ENCODE measurements at regions not wholly inside any gene's neighbourhood (a gene's known extent, or its start where the extent isn't known, plus 50 kb on each side); places are given as distances from the start of the nearest gene placed in this dataset.

DNA sequence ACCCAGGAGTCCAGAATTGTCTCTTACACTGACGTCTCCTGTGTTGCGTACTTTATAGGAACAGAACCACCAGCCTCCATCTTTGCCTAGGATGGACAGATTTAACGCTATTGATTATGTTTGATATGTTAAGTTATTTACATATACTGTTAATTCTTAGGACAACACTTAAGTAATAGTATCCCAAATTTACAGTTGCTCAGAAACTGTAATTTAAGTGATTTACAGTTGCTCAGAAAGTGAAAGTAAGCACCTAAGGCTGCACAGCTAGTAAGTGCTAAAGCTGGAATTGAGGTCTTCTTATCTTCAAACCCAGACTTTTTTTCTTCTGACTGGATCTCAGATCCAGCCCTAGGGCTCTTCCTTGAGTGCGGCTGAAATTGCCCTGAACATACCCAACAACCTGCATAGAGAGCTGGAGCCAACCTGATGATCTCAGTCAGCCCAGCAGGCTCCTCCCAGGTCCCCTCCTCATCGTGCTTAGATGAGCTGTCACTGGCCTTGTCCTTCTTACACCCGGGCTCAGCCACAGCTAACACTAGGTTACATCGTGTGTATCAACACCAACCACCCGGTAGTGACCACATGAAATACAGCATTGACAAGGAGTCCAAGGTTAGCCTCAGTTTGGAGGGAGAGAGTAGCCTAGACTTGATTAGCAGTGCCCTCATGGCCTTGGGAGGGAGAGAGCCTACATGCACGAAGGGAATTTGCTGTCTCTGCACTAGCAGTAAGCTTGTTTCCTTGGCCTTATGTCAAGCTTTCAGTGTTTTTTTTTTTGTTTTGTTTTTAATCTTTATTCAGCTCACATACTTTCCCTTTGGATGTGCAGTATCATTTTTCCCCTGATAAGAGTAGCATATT, 111.1 kb upstream of the ARHGAP5 start:
- no peak for DNase-seq (ENCODE audit: low read depth)

DNA sequence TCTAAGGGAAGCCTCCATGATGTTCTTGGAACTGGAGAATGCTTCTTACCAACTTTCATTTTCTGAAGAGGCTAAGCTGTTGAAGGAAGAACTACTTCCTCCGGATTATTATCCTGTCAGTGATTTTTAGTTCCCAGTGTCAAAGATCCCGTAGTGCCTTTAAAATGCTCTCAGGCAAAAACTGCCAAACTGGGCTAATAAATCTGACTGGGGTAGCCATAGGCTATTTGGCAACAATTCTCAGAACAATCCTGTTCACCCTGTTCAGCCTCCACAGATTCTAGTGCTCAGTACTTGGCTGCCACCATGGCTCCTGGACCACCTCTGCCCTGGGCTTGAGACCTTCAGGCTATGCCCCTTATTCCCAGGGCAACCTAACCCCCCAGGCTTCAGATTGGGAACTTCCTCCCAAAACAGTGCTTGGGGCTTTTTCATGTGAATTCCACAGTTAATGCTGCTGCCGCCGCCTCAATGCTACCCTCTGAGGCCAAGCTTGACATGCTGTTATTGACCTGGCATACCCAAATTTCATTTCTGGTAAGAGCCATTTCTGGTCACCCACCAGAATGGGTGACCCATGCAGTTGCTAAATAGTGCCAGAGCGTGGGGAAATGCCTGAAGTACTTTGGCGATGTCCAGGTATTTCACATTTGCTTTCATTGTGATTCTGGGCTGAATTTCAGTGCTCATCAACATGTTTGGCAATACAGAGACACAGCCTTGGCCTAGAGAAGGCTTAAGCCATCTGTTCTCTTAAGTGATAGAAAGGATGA, 110.0 kb upstream of the ARHGAP5 start:
- no peak for DNase-seq (ENCODE audit: low read depth)

DNA sequence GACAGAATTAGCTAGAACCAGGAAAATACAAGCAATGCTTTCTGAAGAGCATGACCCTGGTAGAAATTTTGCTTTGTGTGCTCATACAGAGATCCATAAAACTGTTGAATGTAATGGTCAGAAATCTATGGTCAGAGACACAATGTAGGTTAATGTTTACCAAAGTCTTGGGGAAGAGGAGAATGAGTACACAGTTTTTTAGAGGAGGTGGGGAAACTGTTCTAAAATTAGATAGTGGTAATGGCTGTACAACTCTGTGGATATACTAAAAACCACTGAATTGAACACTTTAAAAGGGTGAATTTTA, 109.5 kb upstream of the ARHGAP5 start:
- DNase-seq (ENCODE audit: low read depth), result no peak

DNA sequence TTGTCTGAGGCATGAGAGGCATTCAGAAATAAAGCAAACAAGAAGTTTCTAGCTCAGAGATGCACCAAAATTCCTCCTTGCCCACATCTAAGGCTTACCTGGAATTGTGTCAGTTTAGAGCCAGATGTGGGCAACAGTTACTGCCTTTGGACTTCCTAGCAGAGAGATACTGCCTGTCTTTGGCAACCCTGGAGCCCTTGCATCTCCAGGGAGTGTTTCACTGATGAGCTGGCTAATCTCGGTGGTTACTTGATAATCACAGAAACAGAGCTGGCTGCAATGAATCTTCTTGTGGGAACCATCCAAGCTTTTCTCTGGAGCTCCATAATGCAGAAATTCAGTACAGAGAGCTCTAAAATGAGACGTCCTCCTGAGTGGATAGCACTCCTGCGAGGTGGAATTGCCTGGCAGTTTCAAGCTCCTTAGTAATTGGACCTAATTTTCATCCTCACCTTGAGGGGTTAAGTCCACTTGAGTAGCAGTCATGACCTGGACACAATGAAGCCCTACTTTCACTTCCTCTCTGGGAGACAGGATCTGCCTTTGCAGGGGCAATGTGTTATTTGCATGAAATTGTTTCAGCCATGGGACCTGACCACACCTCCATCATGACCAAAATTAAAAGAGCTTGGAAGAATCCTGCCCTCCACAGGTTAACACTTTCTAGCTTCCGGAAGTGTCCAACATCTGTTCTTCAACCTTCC, 108.8 kb upstream of the ARHGAP5 start:
- DNase-seq (ENCODE audit: low read depth), result no peak

DNA sequence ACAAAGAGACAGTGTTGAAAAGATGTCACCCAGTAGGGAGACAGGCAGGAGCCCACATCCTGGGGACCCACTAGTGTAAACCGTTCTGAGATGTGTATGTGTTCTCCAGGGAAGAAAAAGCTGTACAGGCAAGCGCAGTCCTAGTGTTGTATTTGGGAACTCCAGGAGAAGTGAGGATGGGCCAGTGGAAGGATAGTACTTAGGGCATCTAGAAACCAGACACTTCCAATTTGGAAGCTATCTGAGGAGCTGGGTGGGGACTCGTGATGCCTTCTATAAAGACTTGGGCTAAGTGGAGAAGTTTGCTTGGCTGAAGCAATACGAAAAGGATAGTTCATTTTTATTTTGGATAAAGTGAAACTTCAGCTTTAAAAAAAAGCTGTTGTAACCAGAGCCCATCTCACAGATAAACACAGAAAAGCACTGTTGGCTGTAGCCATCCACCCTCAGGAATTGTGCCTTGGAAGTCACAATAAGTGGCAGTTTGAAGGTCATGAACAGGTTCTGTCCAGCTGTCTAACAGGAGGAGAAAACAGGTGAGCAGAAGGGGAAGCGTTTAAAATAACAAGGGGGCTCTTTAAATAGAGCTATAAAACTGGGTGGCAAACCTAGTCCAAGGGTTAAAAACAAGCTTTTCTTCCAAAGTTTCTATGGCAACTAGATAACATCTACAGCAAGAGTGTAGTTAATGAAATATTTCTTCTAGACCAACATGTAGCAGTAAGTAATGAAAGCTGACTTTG, 108.0 kb upstream of the ARHGAP5 start:
- DNase-seq (ENCODE audit: low read depth), result no peak

DNA sequence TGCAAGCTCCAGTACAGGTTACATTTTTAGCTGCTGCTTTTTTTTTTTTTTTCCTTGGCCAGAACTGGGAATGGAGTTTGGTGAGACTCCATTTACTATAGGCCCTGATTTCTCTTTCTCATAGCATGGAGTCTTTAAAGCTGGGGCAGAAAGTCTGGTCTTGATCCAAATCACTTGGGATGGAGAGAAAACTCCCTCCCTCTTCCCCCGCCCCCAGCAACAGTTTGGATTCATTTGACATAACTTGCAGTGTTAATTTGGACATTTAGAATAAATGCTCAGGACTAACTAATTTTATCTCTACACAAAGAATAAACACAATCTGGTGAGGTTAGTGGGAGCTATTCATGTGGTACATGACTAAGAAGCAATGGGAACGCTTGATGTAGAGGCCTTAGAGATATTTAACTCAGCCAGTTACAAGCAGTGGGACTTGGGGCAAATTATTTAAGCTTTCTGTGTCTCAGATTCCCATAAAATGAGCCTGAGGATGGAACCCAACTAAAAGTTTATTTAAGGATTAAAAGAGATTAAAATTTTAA, 107.3 kb upstream of the ARHGAP5 start:
- no peak for DNase-seq (ENCODE audit: low read depth)

DNA sequence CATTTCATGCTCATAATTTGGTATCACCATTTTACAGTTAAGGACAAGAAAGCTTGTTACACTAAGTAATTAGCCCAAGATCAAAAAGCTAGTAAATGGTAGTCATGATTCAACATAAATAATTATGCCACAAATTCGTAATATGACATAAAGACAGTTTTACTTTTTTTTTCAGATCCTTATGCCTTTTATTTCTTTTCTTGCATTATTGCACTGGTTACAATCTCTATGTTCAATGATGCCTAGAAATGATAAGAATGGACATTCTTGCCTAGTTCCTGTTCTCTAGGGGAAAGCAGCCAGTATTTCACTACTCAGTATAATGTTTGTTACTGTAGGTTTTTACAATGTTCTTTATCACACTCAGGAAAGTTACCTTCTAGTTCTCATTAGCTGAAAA, 106.4 kb upstream of the ARHGAP5 start:
- DNase-seq (ENCODE audit: low read depth), result no peak

DNA sequence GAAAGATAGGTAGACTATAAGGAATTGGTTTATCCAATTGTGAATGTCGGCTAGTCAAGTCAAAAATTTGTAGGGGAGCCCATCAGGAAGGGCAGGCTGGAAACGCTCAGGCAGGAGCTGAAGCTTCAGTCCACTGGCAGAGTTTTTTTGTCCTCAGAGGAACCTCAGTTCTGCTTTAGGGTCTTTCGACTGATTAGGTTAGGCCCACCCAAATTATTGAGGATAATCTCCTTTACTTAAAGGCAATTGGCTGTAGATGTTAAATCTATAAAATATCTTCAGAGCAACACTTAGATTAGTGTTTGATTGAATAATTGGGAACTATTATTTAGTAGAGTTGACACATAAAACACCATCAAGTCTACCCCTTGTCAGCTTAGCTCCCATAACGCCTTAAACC, 105.5 kb upstream of the ARHGAP5 start:
- DNase-seq (ENCODE audit: low read depth), result no peak

DNA sequence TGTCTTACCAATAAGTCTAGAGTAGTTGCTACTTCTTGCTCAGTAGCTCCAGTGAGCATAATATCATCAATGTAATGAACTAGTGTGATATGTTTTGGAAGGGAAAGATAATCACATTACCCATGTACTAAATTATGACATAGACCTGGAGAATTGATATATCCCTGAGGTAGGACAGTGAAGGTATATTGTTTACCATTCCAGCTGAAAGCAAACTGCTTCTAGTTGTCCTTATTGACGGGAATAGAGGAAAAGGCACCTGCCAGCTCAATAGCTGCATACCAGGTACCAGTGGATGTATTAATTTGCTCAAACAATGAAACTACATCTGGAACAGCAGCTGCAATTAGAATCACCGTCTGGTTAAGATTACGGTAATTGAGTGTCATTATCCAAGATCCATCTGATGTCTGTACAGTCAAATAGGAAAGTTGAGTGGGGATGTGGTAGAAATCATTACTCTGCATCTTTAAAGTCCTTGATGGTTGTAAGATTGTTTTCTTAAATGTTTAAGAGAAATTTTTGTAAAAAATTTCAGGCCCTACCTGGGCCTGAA, 100.0 kb upstream of the ARHGAP5 start:
- no peak for DNase-seq (ENCODE audit: low read depth)

DNA sequence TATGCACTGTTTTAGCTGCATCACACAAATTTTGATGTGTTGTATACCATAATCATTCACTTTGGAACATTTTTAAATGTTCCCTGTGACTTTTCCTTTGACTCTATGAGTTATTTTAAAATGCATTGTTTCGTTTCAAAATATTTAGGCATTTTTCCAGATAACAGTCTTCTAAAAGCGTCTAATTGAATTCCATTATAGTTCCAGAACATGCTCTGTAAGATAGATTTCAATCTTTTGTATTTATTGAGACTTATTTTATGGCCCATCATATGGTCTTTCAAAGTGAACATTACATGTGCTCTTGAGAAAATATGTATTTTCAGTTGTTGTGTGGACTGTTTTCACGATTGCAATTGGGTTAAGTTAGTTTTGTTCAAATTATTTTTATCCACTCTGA, 98.7 kb upstream of the ARHGAP5 start:
- DNase-seq (ENCODE audit: low read depth), result no peak

DNA sequence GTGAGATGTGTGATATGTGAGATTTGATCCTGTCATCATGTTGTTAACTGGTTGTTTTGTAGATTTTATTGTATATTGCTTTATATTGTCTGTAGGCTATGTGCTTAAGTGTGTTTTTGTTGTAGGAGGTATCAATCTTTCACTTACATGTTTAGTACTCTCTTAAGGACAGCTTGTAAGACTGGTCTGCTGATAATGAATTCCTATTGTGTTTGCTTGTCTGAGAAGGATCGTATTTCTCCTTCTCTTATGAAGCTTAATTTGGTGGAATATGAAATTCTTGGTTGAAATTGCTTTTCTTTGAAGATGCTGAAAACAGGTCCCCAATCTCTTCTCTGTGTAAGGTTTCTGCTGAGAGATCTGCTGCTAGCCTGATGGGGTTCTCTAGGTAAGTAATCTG, 94.5 kb upstream of the ARHGAP5 start:
- no peak for DNase-seq (ENCODE audit: low read depth)

DNA sequence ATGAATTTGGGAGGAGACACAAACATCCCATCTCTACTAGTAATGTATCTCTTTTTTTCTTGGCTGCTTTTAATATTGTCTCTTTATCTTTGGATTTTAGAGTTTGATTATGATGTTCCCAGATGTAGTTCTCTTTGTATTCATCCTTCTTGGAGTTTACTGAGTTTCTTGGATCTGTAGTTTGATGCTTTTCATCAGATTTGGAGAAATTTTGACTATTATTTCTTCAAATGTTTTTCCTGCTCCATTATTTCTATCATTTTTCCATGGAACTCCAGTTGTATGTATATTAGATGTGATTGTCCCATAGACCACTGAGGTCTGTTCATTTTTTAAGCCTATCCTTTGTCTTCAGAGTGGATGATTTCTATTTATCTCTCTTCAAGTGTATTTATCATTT, 90.7 kb upstream of the ARHGAP5 start:
- DNase-seq (ENCODE audit: low read depth), result no peak

DNA sequence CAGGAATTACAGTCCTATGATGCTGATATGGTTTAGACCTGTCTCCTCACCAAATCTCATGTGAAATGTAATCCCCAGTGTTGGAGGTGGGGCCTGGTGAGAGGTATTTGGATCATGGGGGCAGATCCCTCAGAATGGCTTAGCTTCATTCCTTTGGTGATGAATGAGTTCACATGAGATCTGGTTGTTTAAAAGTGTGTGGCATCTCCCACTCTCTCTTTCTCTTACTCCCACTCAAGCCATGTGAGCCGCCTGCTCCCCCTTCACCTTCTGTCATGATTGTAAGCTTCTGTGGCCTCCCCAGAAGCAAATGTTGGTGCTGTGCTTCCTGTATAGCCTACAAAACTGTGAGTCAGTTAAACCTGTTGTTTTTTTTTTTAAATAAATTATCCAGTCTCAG, 89.4 kb upstream of the ARHGAP5 start:
- DNase-seq (ENCODE audit: low read depth), result no peak

DNA sequence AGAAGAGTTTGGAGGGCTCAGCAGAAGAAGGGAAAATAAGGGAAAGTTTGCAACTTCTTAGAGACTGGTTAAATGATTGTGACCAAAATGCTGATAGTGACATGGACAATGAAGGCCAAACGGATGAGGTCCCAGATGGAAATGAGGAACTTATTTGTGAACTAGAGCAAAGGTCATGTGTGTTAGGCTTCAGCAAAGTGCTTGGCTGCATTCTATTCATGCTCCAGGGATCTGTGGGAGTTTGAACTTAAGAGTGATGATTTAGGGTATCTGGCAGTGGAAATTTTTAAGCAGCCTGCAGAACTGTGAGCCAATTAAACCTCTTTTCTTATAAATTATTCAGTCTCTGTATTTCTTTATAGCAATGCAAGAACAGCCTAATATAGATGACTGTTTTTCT, 88.9 kb upstream of the ARHGAP5 start:
- no peak for DNase-seq (ENCODE audit: low read depth)

DNA sequence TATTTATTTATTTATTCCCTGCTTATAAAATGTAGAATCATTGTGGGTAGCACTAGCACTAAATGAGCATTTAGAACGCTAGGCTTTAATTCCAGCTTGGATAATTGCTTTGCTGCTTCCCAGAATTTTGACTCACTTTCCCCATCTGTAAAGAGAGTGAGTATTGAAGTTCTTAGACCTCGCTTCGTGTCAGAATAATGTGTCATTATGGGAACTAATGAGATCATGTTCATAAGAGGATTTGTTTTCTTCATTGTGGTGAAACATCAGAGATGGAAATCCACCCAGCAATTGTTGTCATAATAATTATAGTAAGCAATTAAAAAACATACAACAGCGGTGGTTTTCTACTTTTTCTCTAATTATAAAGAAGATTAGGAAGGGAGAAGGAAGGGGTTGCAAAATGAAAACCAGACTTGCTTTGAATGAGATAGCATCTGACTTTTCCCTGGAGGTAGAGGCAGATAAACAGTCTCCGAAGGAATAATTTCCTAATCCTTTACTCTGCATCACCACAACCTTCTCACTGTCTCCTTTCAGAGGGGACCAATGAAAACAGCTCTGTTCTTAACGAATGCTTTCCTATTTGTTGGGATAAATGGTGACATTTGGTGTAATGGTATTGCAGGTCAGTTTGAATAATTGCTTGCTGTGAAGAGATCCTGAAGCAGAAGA, 86.8 kb upstream of the ARHGAP5 start:
- no peak for DNase-seq (ENCODE audit: low read depth)

DNA sequence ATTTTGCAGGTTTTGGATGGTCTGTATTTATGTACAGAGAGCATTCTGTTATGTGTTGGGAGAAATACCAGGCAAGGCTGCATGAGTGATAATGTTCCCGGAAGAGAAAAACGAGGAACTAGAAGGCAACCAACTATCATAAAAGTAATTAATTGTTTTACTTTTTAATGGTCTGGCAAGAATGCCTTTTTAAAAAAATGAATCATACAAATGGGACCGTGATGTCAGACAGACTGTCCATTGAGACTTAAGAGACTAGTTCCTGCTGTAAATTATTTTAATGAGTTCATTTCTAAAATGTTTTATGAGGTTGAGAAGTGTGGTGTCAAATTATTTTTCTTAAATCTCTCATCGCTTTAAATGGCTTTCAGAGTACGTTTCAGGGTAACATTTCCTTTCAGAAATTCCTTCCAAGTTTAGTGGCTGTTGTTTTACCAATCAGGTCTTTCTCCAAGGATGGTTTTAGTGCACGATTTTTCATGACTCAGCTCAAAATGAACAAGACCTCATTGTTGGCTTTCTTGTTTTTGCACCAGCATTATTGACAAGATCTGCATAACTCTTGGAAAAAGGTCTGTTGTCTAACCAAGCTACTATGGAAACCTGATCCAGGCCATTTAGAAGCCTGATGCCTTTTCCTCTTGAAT, 86.1 kb upstream of the ARHGAP5 start:
- no peak for DNase-seq (ENCODE audit: low read depth)

DNA sequence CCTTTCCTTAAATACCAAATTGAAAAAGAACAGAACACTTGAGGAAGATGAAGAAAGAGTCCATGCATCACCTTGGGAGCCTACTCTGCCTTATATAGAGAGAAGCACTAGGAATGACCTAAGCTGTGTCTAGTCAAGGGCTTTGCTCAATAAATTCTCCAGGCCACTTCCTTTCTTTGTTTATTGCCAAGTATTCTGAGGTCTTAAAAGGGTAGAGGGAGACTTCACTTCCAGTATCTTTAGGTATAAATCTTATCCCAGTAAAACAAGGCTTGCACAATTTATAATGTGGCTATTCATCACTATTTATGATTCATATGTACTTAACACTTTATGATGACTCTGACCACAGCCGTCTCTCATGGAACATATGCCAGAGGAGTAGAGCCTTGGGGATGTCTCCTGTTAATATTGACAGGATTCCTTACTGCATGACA, 85.1 kb upstream of the ARHGAP5 start:
- peak; percentile 73 for DNase-seq (ENCODE audit: low read depth)

DNA sequence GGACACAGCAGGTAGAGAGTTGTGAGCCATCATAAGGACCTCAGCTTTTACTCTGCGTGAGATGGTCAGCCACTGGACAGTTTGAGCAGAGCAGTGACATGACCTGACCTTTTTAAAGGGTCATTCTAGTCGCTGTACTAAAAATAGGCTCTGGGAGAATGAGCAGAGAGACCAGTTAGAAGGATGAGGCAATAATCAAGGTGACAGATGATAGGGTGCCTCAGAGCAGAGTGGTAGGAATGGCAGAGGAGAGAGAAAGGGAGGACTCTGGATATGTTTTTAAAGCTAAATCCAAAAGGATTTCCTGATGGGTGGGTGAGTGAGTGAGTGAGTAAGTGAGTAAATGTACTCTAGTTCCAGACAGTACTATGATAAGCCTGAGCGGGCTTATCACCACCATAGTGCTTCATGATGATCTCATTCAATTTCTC, 83.6 kb upstream of the ARHGAP5 start:
- no peak for DNase-seq (ENCODE audit: low read depth)

DNA sequence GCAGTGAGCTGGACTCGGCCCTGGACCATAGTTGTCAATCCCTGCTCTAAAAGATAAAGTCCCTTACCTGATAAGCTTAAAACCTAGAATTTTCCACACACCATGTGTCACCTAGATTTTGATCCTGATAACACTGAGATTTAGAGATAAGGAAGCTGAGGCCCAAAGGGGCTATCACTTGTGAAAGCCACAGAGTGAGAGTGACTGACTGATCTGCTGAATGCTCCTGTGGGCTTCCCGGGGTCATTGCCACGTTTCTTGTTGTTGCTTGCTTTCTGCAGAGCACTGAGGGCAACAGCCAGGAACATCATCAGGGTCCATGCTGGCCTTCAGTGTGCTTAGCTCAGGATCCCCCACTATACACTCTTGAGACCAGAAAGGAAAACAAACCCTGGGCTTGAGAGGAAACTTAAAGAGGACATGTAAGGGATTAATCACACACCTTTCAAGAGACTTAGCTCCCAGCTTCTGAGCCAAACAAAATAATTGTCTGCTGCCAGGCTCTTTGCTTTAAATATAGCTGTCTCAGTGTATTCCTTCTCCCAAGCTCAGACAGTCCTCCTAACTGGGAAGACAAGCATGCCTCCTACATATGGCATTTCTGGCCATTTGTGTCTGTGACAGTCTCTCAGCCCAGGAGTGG, 82.6 kb upstream of the ARHGAP5 start:
- DNase-seq (ENCODE audit: low read depth), result no peak

DNA sequence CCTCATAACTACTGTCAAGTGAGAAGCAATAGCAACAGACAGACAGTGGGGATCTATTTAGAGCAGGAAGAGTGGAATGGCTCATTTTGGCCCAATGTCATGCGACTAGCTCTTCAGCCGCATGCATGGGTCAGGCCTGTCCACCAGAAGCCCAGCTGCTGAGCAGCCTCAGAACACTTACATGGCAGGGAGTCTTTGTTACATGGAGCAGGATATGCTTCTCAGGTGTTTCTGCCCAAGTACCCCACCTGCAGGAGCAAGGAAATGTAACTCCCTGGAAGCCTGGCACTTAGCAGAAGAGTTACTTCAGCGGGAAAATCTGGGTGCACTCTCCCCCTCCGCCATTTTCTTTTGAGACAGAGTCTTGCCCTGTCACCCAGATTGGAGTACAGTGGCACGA, 73.5 kb upstream of the ARHGAP5 start:
- DNase-seq (ENCODE audit: low read depth), result no peak
